MG63 (cell line): ENCODE measurements at regions not wholly inside any gene's neighbourhood (a gene's known extent, or its start where the extent isn't known, plus 50 kb on each side); places are given as distances from the start of the nearest gene placed in this dataset.

Experiments used
- DNase-seq: peaks from one replicate; pipeline ENCODE4 v3.0.0-alpha.2; 2020
- H3K27me3 ChIP-seq: fragments of 250-450 bp; sonication (Bioruptor Pico); 2 replicates; pipeline ENCODE4 v1.5.1; 2020; ENCODE audit warnings: mild to moderate bottlenecking, moderate library complexity
- H3K36me3 ChIP-seq: fragments of 250-450 bp; sonication (Bioruptor Pico); 2 replicates; pipeline ENCODE4 v1.5.1; 2020; ENCODE audit warnings: mild to moderate bottlenecking, moderate library complexity
- H3K4me3 ChIP-seq: fragments of 250-450 bp; sonication (Bioruptor Pico); 2 replicates; pipeline ENCODE4 v1.5.1; 2020; ENCODE audit warnings: mild to moderate bottlenecking, moderate library complexity
- H3K9me3 ChIP-seq: fragments of 250-450 bp; sonication (Bioruptor Pico); 2 replicates; pipeline ENCODE4 v1.5.1; 2020; ENCODE audit warnings: mild to moderate bottlenecking, moderate library complexity

- H3K36me3 ChIP-seq = no peaks in the 10 kb centered on the region
- DNase-seq = no peak
- no peak overlapping the region for H3K4me3 ChIP-seq
- H3K27me3 ChIP-seq = no peaks in the 10 kb centered on the region
- H3K9me3 ChIP-seq = peaks cover 3% of the 10 kb centered on the region; the same call in 1 of the 2 replicates
Observed at GRCh38 chr7:21135437-21135836, 292.4 kb upstream of the SP4 start.

DNA sequence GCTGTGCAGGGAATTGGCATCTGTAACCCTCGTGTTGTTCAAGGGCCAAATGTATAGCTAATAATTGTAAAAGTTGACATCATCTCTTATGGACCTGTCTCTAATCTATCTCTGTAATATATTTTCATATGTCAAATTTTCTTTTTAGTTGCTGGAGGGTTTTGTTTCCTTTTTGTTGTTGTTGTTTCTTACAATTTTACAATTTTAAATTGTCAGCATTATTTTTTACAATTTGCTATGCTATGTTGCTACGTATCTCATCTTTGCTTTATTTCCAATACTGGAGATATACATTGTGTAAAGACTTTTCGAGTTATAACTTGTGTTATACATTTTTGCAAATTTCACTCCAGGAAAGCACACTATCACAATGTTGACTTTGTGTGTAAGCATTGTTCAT lies 290.2 kb upstream of the SP4 start:
- DNase-seq = no peak
- peaks cover 3% of the 10 kb centered on the region; the same call in 1 of the 2 replicates for H3K9me3 ChIP-seq
- no peaks in the 10 kb centered on the region for H3K27me3 ChIP-seq
- no peaks in the 10 kb centered on the region for H3K36me3 ChIP-seq
- H3K4me3 ChIP-seq = no peak overlapping the region

DNA sequence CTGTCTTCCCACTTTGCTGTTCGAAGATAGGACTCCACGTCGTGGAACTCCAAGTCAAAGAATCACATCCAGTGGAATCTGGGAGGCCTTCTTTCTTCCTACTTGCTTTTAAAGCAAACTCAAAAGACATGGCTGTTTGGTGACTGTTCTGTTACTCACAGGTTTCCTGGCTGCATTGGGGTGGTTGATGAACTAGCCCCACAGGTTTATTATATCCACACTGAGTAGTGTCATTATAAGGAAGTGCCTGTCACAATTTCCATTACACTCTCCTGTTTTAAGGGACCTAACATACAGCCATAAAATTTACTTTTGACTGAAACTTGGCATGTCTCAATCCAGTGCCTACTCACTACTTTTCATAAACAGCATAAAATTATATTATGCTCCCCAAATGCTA lies 287.3 kb upstream of the SP4 start:
- peak; percentile 10 for DNase-seq
- H3K9me3 ChIP-seq = no peaks in the 10 kb centered on the region; the same call in 1 of the 2 replicates
- H3K27me3 ChIP-seq = no peaks in the 10 kb centered on the region
- no peak overlapping the region for H3K4me3 ChIP-seq
- no peaks in the 10 kb centered on the region for H3K36me3 ChIP-seq

DNA sequence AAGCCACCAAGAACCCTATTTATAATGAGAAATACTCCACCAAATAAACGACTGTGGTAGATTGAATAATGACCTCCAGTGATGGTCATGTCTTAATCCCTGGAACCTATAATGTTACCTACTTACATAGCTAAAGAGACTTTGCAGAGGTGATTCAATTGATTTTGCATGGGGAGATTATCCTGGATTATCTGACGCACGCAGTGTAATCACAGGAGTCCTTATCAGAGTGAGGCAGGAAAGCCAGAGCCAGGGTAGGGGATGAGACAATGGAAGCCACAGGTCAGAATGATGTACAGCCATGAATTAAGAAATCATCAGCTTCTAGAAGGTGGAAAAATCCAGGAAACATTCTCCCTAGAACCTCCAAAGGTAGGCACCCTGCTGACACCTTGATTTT lies 286.4 kb upstream of the SP4 start:
- Histone ChIP-seq H3K4me3 (no peak overlapping the region), H3K36me3 (no peaks in the 10 kb centered on the region), H3K9me3 (no peaks in the 10 kb centered on the region), H3K27me3 (no peaks in the 10 kb centered on the region)
- no peak for DNase-seq

- Histone ChIP-seq H3K36me3 (no peaks in the 10 kb centered on the region), H3K27me3 (no peaks in the 10 kb centered on the region), H3K4me3 (no peak overlapping the region), H3K9me3 (no peaks in the 10 kb centered on the region)
- no peak for DNase-seq
Observed at GRCh38 chr7:21142081-21142480, 285.8 kb upstream of the SP4 start.

GRCh38 chr7:21146642-21147423 lies 281.1 kb upstream of the SP4 start:
- no peaks in the 10 kb centered on the region for H3K9me3 ChIP-seq
- no peaks in the 10 kb centered on the region for H3K36me3 ChIP-seq
- no peaks in the 10 kb centered on the region for H3K27me3 ChIP-seq
- H3K4me3 ChIP-seq = no peak overlapping the region
- DNase-seq = no peak

DNA sequence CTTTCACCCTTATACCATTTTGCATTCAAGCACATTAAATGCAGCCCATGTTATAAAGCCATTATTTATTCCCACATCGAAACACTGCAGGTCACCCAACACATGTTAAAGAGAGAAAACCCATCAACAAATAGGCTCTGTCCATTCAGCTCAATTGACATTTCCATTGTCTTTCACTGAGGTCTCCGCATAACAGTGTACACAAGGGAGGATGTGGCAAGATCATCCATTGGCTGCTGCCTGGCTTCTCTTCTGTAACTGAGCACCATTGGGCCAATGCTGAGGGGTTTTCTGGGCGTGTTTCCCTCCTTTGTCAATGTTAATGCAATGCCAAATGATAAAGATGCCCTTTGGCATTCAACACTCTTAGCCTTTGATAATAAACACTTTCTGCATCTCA lies 278.1 kb upstream of the SP4 start:
- DNase-seq = no peak
- no peaks in the 10 kb centered on the region for H3K9me3 ChIP-seq
- H3K36me3 ChIP-seq = no peaks in the 10 kb centered on the region
- no peaks in the 10 kb centered on the region for H3K27me3 ChIP-seq
- no peak overlapping the region for H3K4me3 ChIP-seq

GRCh38 chr7:21154614-21155013 lies 273.3 kb upstream of the SP4 start:
- Histone ChIP-seq H3K36me3 (no peaks in the 10 kb centered on the region), H3K27me3 (no peaks in the 10 kb centered on the region), H3K9me3 (no peaks in the 10 kb centered on the region), H3K4me3 (no peak overlapping the region)
- DNase-seq = no peak

GRCh38 chr7:21159506-21159905 lies 268.4 kb upstream of the SP4 start:
- Histone ChIP-seq H3K4me3 (no peak overlapping the region), H3K27me3 (no peaks in the 10 kb centered on the region), H3K36me3 (no peaks in the 10 kb centered on the region), H3K9me3 (no peaks in the 10 kb centered on the region)
- no peak for DNase-seq

GRCh38 chr7:21160401-21160800 lies 267.5 kb upstream of the SP4 start:
- no peaks in the 10 kb centered on the region for H3K27me3 ChIP-seq
- DNase-seq = no peak
- H3K9me3 ChIP-seq = no peaks in the 10 kb centered on the region
- no peaks in the 10 kb centered on the region for H3K36me3 ChIP-seq
- no peak overlapping the region for H3K4me3 ChIP-seq

DNA sequence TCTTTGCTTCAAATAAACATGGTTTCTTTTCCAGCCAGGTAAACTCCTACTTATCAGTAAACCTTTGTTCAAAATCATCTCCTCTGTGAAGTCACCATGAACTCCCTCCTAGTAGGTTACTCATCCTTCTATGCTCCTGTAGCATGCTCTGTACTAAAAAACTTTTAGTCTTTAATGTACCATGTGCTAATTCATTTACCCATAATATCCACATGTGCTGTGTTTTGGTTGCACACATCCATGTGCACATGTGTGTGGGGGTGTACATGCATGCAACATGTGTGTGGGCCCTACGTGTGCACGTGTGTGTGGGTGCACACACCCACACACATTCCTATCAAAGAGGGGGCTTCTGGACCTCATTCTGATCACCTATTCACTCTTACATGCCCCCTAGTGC lies 259.9 kb upstream of the SP4 start:
- Histone ChIP-seq H3K9me3 (no peaks in the 10 kb centered on the region), H3K36me3 (no peaks in the 10 kb centered on the region), H3K4me3 (no peak overlapping the region), H3K27me3 (no peaks in the 10 kb centered on the region)
- no peak for DNase-seq

DNA sequence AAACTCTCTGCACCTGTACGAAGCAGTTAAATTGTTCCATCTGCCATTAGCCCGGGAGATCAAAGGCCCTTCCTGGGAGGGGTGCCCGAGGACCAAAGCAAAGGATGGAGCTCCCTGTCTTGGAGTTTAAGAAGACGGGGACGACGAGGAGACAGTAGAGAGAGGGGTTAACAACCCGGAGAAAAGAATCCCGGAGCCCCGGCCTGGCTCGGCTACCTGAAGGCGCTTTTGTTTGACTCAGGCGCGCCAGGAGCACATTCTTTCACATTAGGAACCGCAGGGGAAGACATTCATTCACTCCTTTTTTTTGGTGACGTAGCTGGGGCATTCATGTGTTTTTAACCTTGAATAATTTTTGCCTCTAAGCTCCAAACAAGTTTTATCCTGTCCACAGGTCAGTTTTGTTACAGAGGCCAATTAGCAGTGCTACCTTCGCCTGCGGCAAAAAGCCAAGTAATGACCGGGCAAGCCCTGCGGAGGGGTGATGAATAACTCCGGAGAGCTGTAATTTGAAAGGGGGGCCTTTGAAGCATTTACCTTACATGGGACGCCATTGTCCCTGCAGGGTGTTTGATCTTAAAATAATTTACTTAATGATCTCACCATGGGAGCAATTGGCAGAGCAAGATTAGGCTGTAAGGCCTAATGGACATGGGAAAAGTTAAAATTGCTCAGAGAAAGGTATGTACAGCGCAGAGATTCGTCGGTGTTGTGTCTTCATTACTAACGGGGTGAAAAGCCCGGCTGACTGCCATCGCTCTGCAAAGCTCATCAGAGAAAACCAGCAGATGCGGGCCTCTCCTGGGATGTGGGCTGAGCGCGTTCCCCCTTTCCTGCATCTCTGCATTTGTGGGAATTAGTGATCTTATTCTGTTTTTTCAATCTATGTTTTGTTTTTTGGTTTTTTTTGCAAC lies 258.0 kb upstream of the SP4 start:
- no peak for DNase-seq
- H3K36me3 ChIP-seq = no peaks in the 10 kb centered on the region
- no peaks in the 10 kb centered on the region for H3K9me3 ChIP-seq
- H3K4me3 ChIP-seq = no peak overlapping the region
- H3K27me3 ChIP-seq = no peaks in the 10 kb centered on the region

DNA sequence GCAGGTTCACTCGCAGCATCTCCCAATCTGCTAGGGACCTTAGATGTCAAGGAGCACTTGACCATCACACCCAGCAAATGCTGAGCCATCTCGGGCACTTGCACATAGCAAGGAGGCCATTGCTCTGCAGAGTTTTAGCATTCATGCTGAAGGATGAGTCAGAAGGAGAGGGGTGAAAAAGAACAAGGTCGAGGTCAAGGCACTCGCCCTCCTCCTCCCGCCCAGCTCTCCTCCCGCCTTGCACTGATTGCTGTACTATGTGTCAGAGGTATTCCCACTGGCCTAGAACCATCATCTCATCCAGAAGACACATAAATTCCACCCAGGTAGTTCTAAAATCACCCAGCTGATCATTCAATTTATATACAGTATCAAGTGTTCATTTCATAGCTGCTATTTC lies 255.1 kb upstream of the SP4 start:
- no peaks in the 10 kb centered on the region for H3K36me3 ChIP-seq
- no peak for DNase-seq
- no peaks in the 10 kb centered on the region for H3K9me3 ChIP-seq
- no peaks in the 10 kb centered on the region for H3K27me3 ChIP-seq
- H3K4me3 ChIP-seq = no peak overlapping the region

DNA sequence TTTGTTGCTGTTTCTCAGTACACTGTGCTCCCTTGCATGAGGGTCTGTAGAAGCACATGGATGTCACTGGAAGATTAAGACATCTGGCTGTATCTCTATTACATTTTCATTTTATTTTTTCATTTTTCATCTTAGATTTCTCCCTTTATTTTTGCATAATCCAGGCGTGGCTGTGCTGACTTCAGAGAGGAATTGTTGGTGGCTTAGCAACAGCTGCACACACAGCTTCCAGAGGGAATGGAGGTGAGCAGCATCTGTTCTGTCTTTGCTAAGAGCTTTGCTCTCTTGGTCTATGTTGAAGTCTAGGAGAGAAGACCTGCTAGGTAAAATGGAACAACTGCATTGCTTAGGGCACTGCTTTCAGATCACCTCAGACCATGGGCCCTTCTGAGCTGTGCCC lies 254.4 kb upstream of the SP4 start:
- Histone ChIP-seq H3K9me3 (no peaks in the 10 kb centered on the region), H3K27me3 (no peaks in the 10 kb centered on the region), H3K4me3 (no peak overlapping the region), H3K36me3 (no peaks in the 10 kb centered on the region)
- no peak for DNase-seq

DNA sequence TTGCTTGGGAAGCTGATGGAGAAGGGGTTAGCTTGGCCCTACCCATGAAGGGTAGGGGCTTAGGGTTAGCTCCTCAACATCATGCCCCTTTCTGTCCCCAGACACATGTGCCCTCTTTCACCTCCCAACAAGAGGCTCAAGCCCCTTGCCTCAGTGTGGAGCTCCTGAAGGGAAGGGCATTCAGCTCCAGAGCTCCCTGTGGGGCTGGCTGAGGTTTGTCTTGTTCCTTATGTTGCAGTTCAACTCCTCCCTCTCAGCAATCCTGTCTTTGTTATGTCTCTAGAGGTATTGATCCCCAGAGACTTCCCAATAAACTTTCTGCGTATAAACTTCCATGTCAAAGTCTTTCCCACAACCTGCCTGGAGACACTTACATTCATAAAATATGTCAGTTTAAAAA lies 252.2 kb upstream of the SP4 start:
- Histone ChIP-seq H3K27me3 (no peaks in the 10 kb centered on the region), H3K36me3 (no peaks in the 10 kb centered on the region), H3K9me3 (no peaks in the 10 kb centered on the region), H3K4me3 (no peak overlapping the region)
- no peak for DNase-seq

- DNase-seq = no peak
- Histone ChIP-seq H3K27me3 (no peaks in the 10 kb centered on the region), H3K4me3 (no peak overlapping the region), H3K9me3 (no peaks in the 10 kb centered on the region), H3K36me3 (no peaks in the 10 kb centered on the region)
Observed at GRCh38 chr7:21184942-21185652, 242.8 kb upstream of the SP4 start.

DNA sequence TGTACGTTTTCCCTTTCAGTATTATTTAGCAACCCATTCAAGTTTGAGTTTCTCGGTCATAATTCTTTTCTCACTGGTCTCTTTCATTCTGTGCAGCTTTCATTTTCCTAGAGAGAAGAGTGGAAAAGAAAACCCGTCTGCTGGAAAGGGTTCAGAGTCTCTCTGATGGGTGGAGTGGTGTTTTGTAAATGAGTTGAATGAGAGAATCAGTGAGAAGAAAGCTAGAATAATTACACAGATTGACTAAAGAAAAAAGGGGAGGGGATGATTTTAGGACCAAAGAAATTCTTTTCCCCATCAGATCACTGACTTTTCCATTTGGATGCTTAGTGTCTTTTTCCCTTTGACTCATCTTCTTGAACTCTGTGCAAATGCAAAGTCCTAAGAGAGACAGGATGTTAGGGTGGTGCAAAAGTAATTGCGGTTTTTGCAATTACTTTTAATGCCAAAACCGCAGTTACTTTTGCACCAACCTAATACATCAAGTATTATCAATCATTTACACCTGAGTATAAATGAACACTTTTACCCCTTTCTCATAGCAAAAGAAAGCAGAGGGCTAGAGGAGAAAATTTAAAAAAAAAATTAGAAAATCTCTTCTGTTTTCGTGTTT lies 242.1 kb upstream of the SP4 start:
- Histone ChIP-seq H3K36me3 (no peaks in the 10 kb centered on the region), H3K27me3 (no peaks in the 10 kb centered on the region), H3K4me3 (no peak overlapping the region), H3K9me3 (no peaks in the 10 kb centered on the region)
- DNase-seq = no peak
